HG02852 (cell line): ENCODE measurements at regions not wholly inside any gene's neighbourhood (a gene's known extent, or its start where the extent isn't known, plus 50 kb on each side); places are given as distances from the start of the nearest gene placed in this dataset.
A peak's percentile ranks its signal among the peaks of the same experiment; 100 is the strongest.
"Not testable (repeated sequence)": the region's sequence is repeated elsewhere in the genome, so short reads cannot be mapped to it uniquely, and the experiment has no call there.

Experiments
- ATAC-seq: cut with Tn5 transposase; IDR thresholded peaks from one replicate; pipeline ENCODE4 v1.9.1; 2021; ENCODE audit warnings: mild to moderate bottlenecking, moderate library complexity; ENCODE audit not compliant: unreplicated experiment

- no peak for ATAC-seq
These were observed 337.6 kb downstream of the IL20RB start for GRCh38 chr3:137295336-137295735.

- no peak for ATAC-seq
These were observed 338.3 kb downstream of the IL20RB start for GRCh38 chr3:137296116-137296515.

- ATAC-seq: no peak
These were observed 340.0 kb downstream of the IL20RB start for GRCh38 chr3:137297770-137298169.

GRCh38 chr3:137300703-137301102 is 342.9 kb downstream of the IL20RB start:
- no peak for ATAC-seq

GRCh38 chr3:137304313-137305056 is 346.7 kb downstream of the IL20RB start:
- no peak for ATAC-seq

- no peak for ATAC-seq
These were observed 366.3 kb downstream of the IL20RB start for GRCh38 chr3:137324114-137324513.

GRCh38 chr3:137325170-137325569 is 367.4 kb downstream of the IL20RB start:
- peak; percentile 72 for ATAC-seq

GRCh38 chr3:137325934-137326333 is 368.2 kb downstream of the IL20RB start:
- ATAC-seq: no peak

GRCh38 chr3:137329594-137329993 is 371.8 kb downstream of the IL20RB start:
- ATAC-seq: no peak

GRCh38 chr3:137330246-137330645 is 372.5 kb downstream of the IL20RB start:
- ATAC-seq: peak; percentile 55

GRCh38 chr3:137332297-137332696 is 374.5 kb downstream of the IL20RB start:
- ATAC-seq: peak; percentile 49

GRCh38 chr3:137335478-137335877 is 377.7 kb downstream of the IL20RB start:
- no peak for ATAC-seq

GRCh38 chr3:137338400-137338799 is 380.6 kb downstream of the IL20RB start:
- ATAC-seq: not testable (repeated sequence)

GRCh38 chr3:137343283-137343682 is 385.5 kb downstream of the IL20RB start:
- ATAC-seq: no peak

GRCh38 chr3:137347132-137347531 is 389.3 kb downstream of the IL20RB start:
- no peak for ATAC-seq

GRCh38 chr3:137347817-137348368 is 390.1 kb downstream of the IL20RB start:
- ATAC-seq: no peak

GRCh38 chr3:137348936-137349335 is 391.2 kb downstream of the IL20RB start:
- no peak for ATAC-seq

GRCh38 chr3:137349557-137350348 is 392.0 kb downstream of the IL20RB start:
- no peak for ATAC-seq

GRCh38 chr3:137360531-137361201 is 402.9 kb downstream of the IL20RB start:
- ATAC-seq: no peak

GRCh38 chr3:137382005-137382594 is 382.0 kb upstream of the SOX14 start:
- no peak for ATAC-seq

GRCh38 chr3:137385922-137386321 is 378.2 kb upstream of the SOX14 start:
- no peak for ATAC-seq
